ENCODE measurements at regions not wholly inside any gene's neighbourhood (a gene's known extent, or its start where the extent isn't known, plus 50 kb on each side); places are given as distances from the start of the nearest gene placed in this dataset.

GRCh38 chr15:81930582-81931369 is 115.0 kb downstream of the MEX3B start:
- no peaks in the 10 kb centered on the region for H3K27me3 Mint-ChIP-seq
- H3K4me1 Mint-ChIP-seq, result no peaks in the 10 kb centered on the region
- Histone ChIP-seq H3K4me1 (ENCODE audit: control insufficient read depth, insufficient read depth, low read length, poor library complexity, severe bottlenecking) (no peaks in the 10 kb centered on the region), H3K36me3 (ENCODE audit: control insufficient read depth, insufficient read depth, low read length) (no peaks in the 10 kb centered on the region), H3K9me3 (ENCODE audit: control insufficient read depth in 2 of 2, low read length in 2 of 2) (no peaks in the 10 kb centered on the region), H3K27me3 (ENCODE audit: control insufficient read depth, insufficient read depth, low read length) (no peaks in the 10 kb centered on the region), H3K4me3 (ENCODE audit: low read depth, low read length) (no peak overlapping the region), H3K27ac (ENCODE audit: insufficient read depth, low read length, poor library complexity, severe bottlenecking) (no peak overlapping the region)
- H3K4me3 Mint-ChIP-seq, result no peak overlapping the region
- no peak overlapping the region for H3K27ac Mint-ChIP-seq
- ATAC-seq (ENCODE audit: low read depth in 2 of 2), result no peak
- no peaks in the 10 kb centered on the region for H3K36me3 Mint-ChIP-seq
- H3K9me3 Mint-ChIP-seq, result peaks cover 0 to 2% (median 0%) of the 10 kb centered on the region in 7 donors
- DNase-seq, result no peak

- H3K9me3 ChIP-seq (ENCODE audit: control insufficient read depth in 2 of 2, low read length in 2 of 2), result no peaks in the 10 kb centered on the region
- no peaks in the 10 kb centered on the region for H3K36me3 ChIP-seq (ENCODE audit: control insufficient read depth, insufficient read depth, low read length)
- no peaks in the 10 kb centered on the region for H3K36me3 Mint-ChIP-seq
- H3K27ac ChIP-seq (ENCODE audit: insufficient read depth, low read length, poor library complexity, severe bottlenecking), result no peak overlapping the region
- H3K4me3 Mint-ChIP-seq, result no peak overlapping the region
- DNase-seq (no peak), ATAC-seq (ENCODE audit: low read depth in 2 of 2) (no peak)
- no peak overlapping the region for H3K27ac Mint-ChIP-seq
- no peaks in the 10 kb centered on the region for H3K27me3 ChIP-seq (ENCODE audit: control insufficient read depth, insufficient read depth, low read length)
- H3K4me1 ChIP-seq (ENCODE audit: control insufficient read depth, insufficient read depth, low read length, poor library complexity, severe bottlenecking), result no peaks in the 10 kb centered on the region
- H3K4me1 Mint-ChIP-seq, result no peaks in the 10 kb centered on the region
- H3K4me3 ChIP-seq (ENCODE audit: low read depth, low read length), result no peak overlapping the region
- H3K27me3 Mint-ChIP-seq, result no peaks in the 10 kb centered on the region
- peaks cover 0 to 4% (median 0%) of the 10 kb centered on the region in 7 donors for H3K9me3 Mint-ChIP-seq
Measured at GRCh38 chr15:81929557-81929956, 116.3 kb downstream of the MEX3B start.

- H3K27me3 Mint-ChIP-seq, result no peaks in the 10 kb centered on the region
- no peaks in the 10 kb centered on the region for H3K36me3 Mint-ChIP-seq
- H3K9me3 ChIP-seq (ENCODE audit: control insufficient read depth in 2 of 2, low read length in 2 of 2), result no peaks in the 10 kb centered on the region
- DNase-seq (no peak), ATAC-seq (ENCODE audit: low read depth in 2 of 2) (no peak)
- peaks cover 0 to 4% (median 0%) of the 10 kb centered on the region in 7 donors for H3K9me3 Mint-ChIP-seq
- H3K4me1 ChIP-seq (ENCODE audit: control insufficient read depth, insufficient read depth, low read length, poor library complexity, severe bottlenecking), result no peaks in the 10 kb centered on the region
- no peaks in the 10 kb centered on the region for H3K4me1 Mint-ChIP-seq
- H3K36me3 ChIP-seq (ENCODE audit: control insufficient read depth, insufficient read depth, low read length), result no peaks in the 10 kb centered on the region
- no peak overlapping the region for H3K4me3 ChIP-seq (ENCODE audit: low read depth, low read length)
- no peak overlapping the region for H3K4me3 Mint-ChIP-seq
- peak overlapping the region in 1 of 3 donors; percentile 38 for H3K27ac Mint-ChIP-seq
- H3K27ac ChIP-seq (ENCODE audit: insufficient read depth, low read length, poor library complexity, severe bottlenecking), result no peak overlapping the region
- no peaks in the 10 kb centered on the region for H3K27me3 ChIP-seq (ENCODE audit: control insufficient read depth, insufficient read depth, low read length)
Measured at GRCh38 chr15:81926981-81927380, 118.8 kb downstream of the MEX3B start.

GRCh38 chr15:81924729-81925128 is 121.1 kb downstream of the MEX3B start:
- peaks cover 0 to 9% (median 7%) of the 10 kb centered on the region in 7 donors for H3K9me3 Mint-ChIP-seq
- no peak overlapping the region for H3K4me3 Mint-ChIP-seq
- Histone ChIP-seq H3K4me3 (ENCODE audit: low read depth, low read length) (no peak overlapping the region), H3K27me3 (ENCODE audit: control insufficient read depth, insufficient read depth, low read length) (no peaks in the 10 kb centered on the region), H3K27ac (ENCODE audit: insufficient read depth, low read length, poor library complexity, severe bottlenecking) (no peak overlapping the region), H3K9me3 (ENCODE audit: control insufficient read depth in 2 of 2, low read length in 2 of 2) (peaks cover 0 to 4% of the 10 kb centered on the region in 2 experiments), H3K36me3 (ENCODE audit: control insufficient read depth, insufficient read depth, low read length) (no peaks in the 10 kb centered on the region), H3K4me1 (ENCODE audit: control insufficient read depth, insufficient read depth, low read length, poor library complexity, severe bottlenecking) (no peaks in the 10 kb centered on the region)
- no peaks in the 10 kb centered on the region for H3K27me3 Mint-ChIP-seq
- H3K4me1 Mint-ChIP-seq, result no peaks in the 10 kb centered on the region
- H3K27ac Mint-ChIP-seq, result no peak overlapping the region
- DNase-seq, result no peak
- no peaks in the 10 kb centered on the region for H3K36me3 Mint-ChIP-seq
- no peak for ATAC-seq (ENCODE audit: low read depth in 2 of 2)

GRCh38 chr15:81923561-81924350 is 122.1 kb downstream of the MEX3B start:
- H3K36me3 Mint-ChIP-seq, result no peaks in the 10 kb centered on the region
- no peak overlapping the region for H3K4me3 ChIP-seq (ENCODE audit: low read depth, low read length)
- peaks cover 0 to 11% (median 7%) of the 10 kb centered on the region in 7 donors for H3K9me3 Mint-ChIP-seq
- H3K4me1 Mint-ChIP-seq, result no peaks in the 10 kb centered on the region
- no peak overlapping the region for H3K27ac ChIP-seq (ENCODE audit: insufficient read depth, low read length, poor library complexity, severe bottlenecking)
- H3K36me3 ChIP-seq (ENCODE audit: control insufficient read depth, insufficient read depth, low read length), result no peaks in the 10 kb centered on the region
- no peaks in the 10 kb centered on the region for H3K27me3 Mint-ChIP-seq
- DNase-seq (no peak), ATAC-seq (ENCODE audit: low read depth in 2 of 2) (no peak)
- H3K4me3 Mint-ChIP-seq, result no peak overlapping the region
- H3K4me1 ChIP-seq (ENCODE audit: control insufficient read depth, insufficient read depth, low read length, poor library complexity, severe bottlenecking), result no peaks in the 10 kb centered on the region
- H3K27me3 ChIP-seq (ENCODE audit: control insufficient read depth, insufficient read depth, low read length), result no peaks in the 10 kb centered on the region
- H3K27ac Mint-ChIP-seq, result peak overlapping the region in 1 of 3 donors; percentile 54
- H3K9me3 ChIP-seq (ENCODE audit: control insufficient read depth in 2 of 2, low read length in 2 of 2), result peaks cover 4 to 6% of the 10 kb centered on the region in 2 experiments

GRCh38 chr15:81922143-81922542 is 123.7 kb downstream of the MEX3B start:
- H3K27ac ChIP-seq (ENCODE audit: insufficient read depth, low read length, poor library complexity, severe bottlenecking), result no peak overlapping the region
- no peaks in the 10 kb centered on the region for H3K27me3 ChIP-seq (ENCODE audit: control insufficient read depth, insufficient read depth, low read length)
- Mint-ChIP-seq H3K27ac (no peak overlapping the region), H3K27me3 (no peaks in the 10 kb centered on the region), H3K9me3 (peaks cover 0 to 23% (median 7%) of the 10 kb centered on the region in 7 donors), H3K4me1 (no peaks in the 10 kb centered on the region), H3K4me3 (no peak overlapping the region), H3K36me3 (no peaks in the 10 kb centered on the region)
- H3K4me3 ChIP-seq (ENCODE audit: low read depth, low read length), result no peak overlapping the region
- H3K9me3 ChIP-seq (ENCODE audit: control insufficient read depth in 2 of 2, low read length in 2 of 2), result peaks cover 7 to 10% of the 10 kb centered on the region in 2 experiments
- no peaks in the 10 kb centered on the region for H3K4me1 ChIP-seq (ENCODE audit: control insufficient read depth, insufficient read depth, low read length, poor library complexity, severe bottlenecking)
- H3K36me3 ChIP-seq (ENCODE audit: control insufficient read depth, insufficient read depth, low read length), result no peaks in the 10 kb centered on the region
- DNase-seq, result no peak
- no peak for ATAC-seq (ENCODE audit: low read depth in 2 of 2)

- no peak overlapping the region for H3K27ac ChIP-seq (ENCODE audit: insufficient read depth, low read length, poor library complexity, severe bottlenecking)
- H3K4me1 ChIP-seq (ENCODE audit: control insufficient read depth, insufficient read depth, low read length, poor library complexity, severe bottlenecking), result no peaks in the 10 kb centered on the region
- H3K9me3 ChIP-seq (ENCODE audit: control insufficient read depth in 2 of 2, low read length in 2 of 2), result peaks cover 7 to 10% of the 10 kb centered on the region in 2 experiments
- no peaks in the 10 kb centered on the region for H3K27me3 Mint-ChIP-seq
- H3K4me1 Mint-ChIP-seq, result no peaks in the 10 kb centered on the region
- H3K36me3 ChIP-seq (ENCODE audit: control insufficient read depth, insufficient read depth, low read length), result no peaks in the 10 kb centered on the region
- ATAC-seq (ENCODE audit: low read depth in 2 of 2), result no peak
- peaks cover 0 to 23% (median 7%) of the 10 kb centered on the region in 7 donors for H3K9me3 Mint-ChIP-seq
- H3K27me3 ChIP-seq (ENCODE audit: control insufficient read depth, insufficient read depth, low read length), result no peaks in the 10 kb centered on the region
- no peak overlapping the region for H3K27ac Mint-ChIP-seq
- H3K4me3 ChIP-seq (ENCODE audit: low read depth, low read length), result no peak overlapping the region
- no peak overlapping the region for H3K4me3 Mint-ChIP-seq
- no peaks in the 10 kb centered on the region for H3K36me3 Mint-ChIP-seq
- no peak for DNase-seq
Measured at GRCh38 chr15:81921163-81921562, 124.7 kb downstream of the MEX3B start.
